22Rv1 (cell line): ENCODE measurements at regions not wholly inside any gene's neighbourhood (a gene's known extent, or its start where the extent isn't known, plus 50 kb on each side); places are given as distances from the start of the nearest gene placed in this dataset.

Experiments used
- H3K27ac ChIP-seq: fragments of 450-650 bp; 2 replicates; pipeline ENCODE4 v1.5.1; 2017
- CTCF ChIP-seq: fragments of 450-650 bp; IDR thresholded peaks from 2 replicates; pipeline ENCODE4 v1.5.1; 2017; ENCODE audit warnings: mild to moderate bottlenecking
- ZFX ChIP-seq: fragments of 450-650 bp; IDR thresholded peaks from 2 replicates; pipeline ENCODE4 v1.6.1; 2017; ENCODE audit warnings: antibody characterized with exemption, borderline replicate concordance

GRCh38 chr7:109335951-109336350, 766.3 kb downstream of the DNAJB9 start:
- no peak overlapping the region for H3K27ac ChIP-seq
- no peak for TF ChIP-seq ZFX
- TF ChIP-seq CTCF, result no peak

GRCh38 chr7:109336531-109336930, 766.9 kb downstream of the DNAJB9 start:
- TF ChIP-seq CTCF (no peak), ZFX (no peak)
- H3K27ac ChIP-seq, result no peak overlapping the region

- H3K27ac ChIP-seq, result no peak overlapping the region
- TF ChIP-seq ZFX, result no peak
- no peak for TF ChIP-seq CTCF
These were observed 774.0 kb downstream of the DNAJB9 start for GRCh38 chr7:109343678-109344077.

- no peak overlapping the region for H3K27ac ChIP-seq
- TF ChIP-seq ZFX (no peak), CTCF (no peak)
These were observed 781.8 kb downstream of the DNAJB9 start for GRCh38 chr7:109351493-109351892.

GRCh38 chr7:109354000-109354399, 784.3 kb downstream of the DNAJB9 start:
- TF ChIP-seq CTCF (no peak), ZFX (no peak)
- H3K27ac ChIP-seq, result no peak overlapping the region

GRCh38 chr7:109354552-109354951, 784.9 kb downstream of the DNAJB9 start:
- no peak for TF ChIP-seq ZFX
- no peak for TF ChIP-seq CTCF
- H3K27ac ChIP-seq, result no peak overlapping the region

- H3K27ac ChIP-seq, result no peak overlapping the region
These were observed 806.1 kb downstream of the DNAJB9 start for GRCh38 chr7:109375823-109376222.

More at GRCh38 chr7:109375823-109376222, 806.1 kb downstream of the DNAJB9 start:
- no peak for TF ChIP-seq ZFX
- no peak for TF ChIP-seq CTCF
